H1 (cell line): ENCODE measurements at regions not wholly inside any gene's neighbourhood (a gene's known extent, or its start where the extent isn't known, plus 50 kb on each side); places are given as distances from the start of the nearest gene placed in this dataset.

ENCODE experiments used
- JUN ChIP-seq: IDR thresholded peaks from 2 replicates; pipeline ENCODE4 v1.6.1; 2011; ENCODE audit warnings: low read depth, mild to moderate bottlenecking, improper control_type of control experiment, low read length
- KDM1A ChIP-seq: fragments of 200-600, 300-600 bp; sonication (generic); IDR thresholded peaks from 2 replicates; pipeline ENCODE4 v1.7.1; 2016; ENCODE audit warnings: mild to moderate bottlenecking, low read length, borderline replicate concordance
- RXRA ChIP-seq: IDR thresholded peaks from 2 replicates; pipeline ENCODE4 v1.6.1; 2011; ENCODE audit warnings: low read depth, mild to moderate bottlenecking, low read length, moderate library complexity; ENCODE audit not compliant: insufficient read depth

GRCh38 chr4:8922481-8922880 is 50.8 kb upstream of the HMX1 start (continued):
- TF ChIP-seq KDM1A, result no peak
- no peak for TF ChIP-seq JUN
- no peak for TF ChIP-seq RXRA
